ENCODE measurements at regions not wholly inside any gene's neighbourhood (a gene's known extent, or its start where the extent isn't known, plus 50 kb on each side); places are given as distances from the start of the nearest gene placed in this dataset.

GRCh38 chr3:25032344-25032743 is 395.7 kb upstream of the RARB start:
- TF ChIP-seq GATA2 (IDR thresholded peaks at IDR 0.05; ENCODE audit: low read depth, low read length): no peak
- no peak for TF ChIP-seq GATA3 (IDR thresholded peaks at IDR 0.05; ENCODE audit: low read depth, low read length)
